PC-9 (cell line): ENCODE measurements at regions not wholly inside any gene's neighbourhood (a gene's known extent, or its start where the extent isn't known, plus 50 kb on each side); places are given as distances from the start of the nearest gene placed in this dataset.
"Not testable (repeated sequence)": the region's sequence is repeated elsewhere in the genome, so short reads cannot be mapped to it uniquely, and the experiment has no call there.

Source experiments
- BruUV-seq: library from RNA; stranded (reverse); fragments of 400-500 nt; replicated peaks from 2 replicates; lab custom pipeline; 2021; lab: Mats Ljungman, UMichigan
- CTCF ChIA-PET: fragments of 300-600 bp; sonication (Branson Sonifier 250); formaldehyde crosslinking; loops from one replicate; lab custom pipeline; 2022; ENCODE audit warnings: antibody characterized with exemption; lab: Charles Lee
- POLR2A ChIA-PET: fragments of 300-600 bp; sonication (Branson Sonifier 250); formaldehyde crosslinking; loops from one replicate; lab custom pipeline; 2022; ENCODE audit warnings: antibody characterized with exemption; ENCODE audit not compliant: unreplicated experiment; lab: Charles Lee
- DNase-seq, 2 experiments: peaks; one replicate each; pipeline versions ENCODE4 v3.0.0 to v3.0.0-alpha.2; 2015 to 2022; ENCODE audit warnings: mixed read lengths in 1 of 2
- H2AFZ ChIP-seq: fragments of 200-600 bp; sonication (generic); 2 replicates; pipeline ENCODE4 v1.8.1; 2017; ENCODE audit warnings: antibody characterized with exemption
- H3F3A ChIP-seq: fragments of 200-600 bp; sonication (generic); 2 replicates; pipeline ENCODE4 v1.8.1; 2017; ENCODE audit warnings: antibody characterized with exemption, mild to moderate bottlenecking, low read depth; ENCODE audit not compliant: insufficient read depth
- H3K27ac ChIP-seq: fragments of 200-600 bp; sonication (generic); 2 replicates; pipeline ENCODE4 v1.6.1; 2016; ENCODE audit warnings: mixed run types
- H3K27me3 ChIP-seq: fragments of 200-600 bp; sonication (generic); 2 replicates; pipeline ENCODE4 v1.6.1; 2016; ENCODE audit warnings: low read depth, mixed run types; ENCODE audit not compliant: insufficient read depth
- H3K36me3 ChIP-seq: fragments of 200-600 bp; sonication (generic); 2 replicates; pipeline ENCODE4 v1.6.1; 2016; ENCODE audit warnings: low read depth, mixed run types
- H3K4me1 ChIP-seq: fragments of 200-600 bp; sonication (generic); replicated peaks from 2 replicates; pipeline ENCODE4 v1.6.1; 2016; ENCODE audit warnings: mixed run types; ENCODE audit not compliant: insufficient read depth
- H3K4me2 ChIP-seq: fragments of 200-600 bp; sonication (generic); 2 replicates; pipeline ENCODE4 v1.6.1; 2017; ENCODE audit warnings: mixed run types
- H3K4me3 ChIP-seq: fragments of 200-600 bp; sonication (generic); 2 replicates; pipeline ENCODE4 v1.6.1; 2016; ENCODE audit warnings: mixed run types
- H3K79me2 ChIP-seq: fragments of 200-600 bp; sonication (generic); 2 replicates; pipeline ENCODE4 v1.6.1; 2017; ENCODE audit warnings: low read depth, mixed run types
- H3K9me2 ChIP-seq: fragments of 200-600 bp; sonication (generic); 2 replicates; pipeline ENCODE4 v1.8.1; 2017; ENCODE audit warnings: mild to moderate bottlenecking; ENCODE audit not compliant: insufficient read depth
- H3K9me3 ChIP-seq: fragments of 200-600 bp; sonication (generic); 2 replicates; pipeline ENCODE4 v1.8.1; 2016; ENCODE audit warnings: low read depth; ENCODE audit not compliant: insufficient read depth
- H4K20me1 ChIP-seq: fragments of 200-600 bp; sonication (generic); 2 replicates; pipeline ENCODE4 v1.8.1; 2017; ENCODE audit not compliant: insufficient read depth
- EZH2 ChIP-seq: fragments of 200-600 bp; sonication (generic); IDR thresholded peaks from 2 replicates; pipeline ENCODE4 v1.8.0; 2017; ENCODE audit warnings: antibody characterized with exemption, low read depth
- intact Hi-C: fragments of 100-400 bp; cut with micrococcal nuclease; formaldehyde crosslinking; loops from one replicate; pipeline ENCODE4 v1.10.0; 2022; ENCODE audit not compliant: unreplicated experiment
- TF ChIP-seq, protein P1 (sequence below): fragments of 200-600 bp; sonication (generic); conservative IDR thresholded peaks from 2 replicates; pipeline ENCODE4 v1.6.1; 2017; ENCODE audit warnings: mixed run types, antibody characterized with exemption, mild to moderate bottlenecking, moderate library complexity

DNA sequence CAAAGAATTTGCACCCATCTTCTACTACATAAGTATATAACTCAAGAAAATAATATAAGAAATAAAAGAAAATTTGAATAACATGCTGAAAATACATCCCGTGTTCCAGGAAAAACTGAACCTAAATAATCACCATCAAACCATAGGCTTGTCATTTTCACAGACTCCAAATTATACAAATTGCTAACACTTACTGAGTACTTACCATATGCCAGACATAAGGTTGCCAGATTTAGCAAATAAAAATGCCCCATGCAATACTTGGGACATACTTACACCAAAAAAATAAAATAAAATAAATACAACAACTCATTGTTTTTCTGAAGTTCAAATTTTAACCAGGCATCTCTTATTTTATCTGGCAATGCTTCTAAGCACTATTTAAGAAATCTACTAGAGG is 760.4 kb upstream of the SEMA6D start:
- no peaks in the 10 kb centered on the region for H3K79me2 ChIP-seq
- ChIA-PET CTCF (no interaction called here), POLR2A (no interaction called here)
- H3K9me2 ChIP-seq = no peaks in the 10 kb centered on the region
- TF ChIP-seq EZH2 = no peak
- TF ChIP-seq, protein P1, sequence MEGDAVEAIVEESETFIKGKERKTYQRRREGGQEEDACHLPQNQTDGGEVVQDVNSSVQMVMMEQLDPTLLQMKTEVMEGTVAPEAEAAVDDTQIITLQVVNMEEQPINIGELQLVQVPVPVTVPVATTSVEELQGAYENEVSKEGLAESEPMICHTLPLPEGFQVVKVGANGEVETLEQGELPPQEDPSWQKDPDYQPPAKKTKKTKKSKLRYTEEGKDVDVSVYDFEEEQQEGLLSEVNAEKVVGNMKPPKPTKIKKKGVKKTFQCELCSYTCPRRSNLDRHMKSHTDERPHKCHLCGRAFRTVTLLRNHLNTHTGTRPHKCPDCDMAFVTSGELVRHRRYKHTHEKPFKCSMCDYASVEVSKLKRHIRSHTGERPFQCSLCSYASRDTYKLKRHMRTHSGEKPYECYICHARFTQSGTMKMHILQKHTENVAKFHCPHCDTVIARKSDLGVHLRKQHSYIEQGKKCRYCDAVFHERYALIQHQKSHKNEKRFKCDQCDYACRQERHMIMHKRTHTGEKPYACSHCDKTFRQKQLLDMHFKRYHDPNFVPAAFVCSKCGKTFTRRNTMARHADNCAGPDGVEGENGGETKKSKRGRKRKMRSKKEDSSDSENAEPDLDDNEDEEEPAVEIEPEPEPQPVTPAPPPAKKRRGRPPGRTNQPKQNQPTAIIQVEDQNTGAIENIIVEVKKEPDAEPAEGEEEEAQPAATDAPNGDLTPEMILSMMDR = no peak
- no peak overlapping the region for H2AFZ ChIP-seq
- no peaks in the 10 kb centered on the region for H4K20me1 ChIP-seq
- no peak for DNase-seq
- no peaks in the 10 kb centered on the region for H3K4me1 ChIP-seq
- intact Hi-C loops = no loop called here
- no peak overlapping the region for H3K27ac ChIP-seq
- H3K4me2 ChIP-seq = no peak overlapping the region
- no peaks in the 10 kb centered on the region for H3K36me3 ChIP-seq
- no peaks in the 10 kb centered on the region for H3K9me3 ChIP-seq
- no peaks in the 10 kb centered on the region for H3K27me3 ChIP-seq
- H3F3A ChIP-seq = no peaks in the 10 kb centered on the region
- no peak overlapping the region for H3K4me3 ChIP-seq
- BruUV-seq = no TSS peak

DNA sequence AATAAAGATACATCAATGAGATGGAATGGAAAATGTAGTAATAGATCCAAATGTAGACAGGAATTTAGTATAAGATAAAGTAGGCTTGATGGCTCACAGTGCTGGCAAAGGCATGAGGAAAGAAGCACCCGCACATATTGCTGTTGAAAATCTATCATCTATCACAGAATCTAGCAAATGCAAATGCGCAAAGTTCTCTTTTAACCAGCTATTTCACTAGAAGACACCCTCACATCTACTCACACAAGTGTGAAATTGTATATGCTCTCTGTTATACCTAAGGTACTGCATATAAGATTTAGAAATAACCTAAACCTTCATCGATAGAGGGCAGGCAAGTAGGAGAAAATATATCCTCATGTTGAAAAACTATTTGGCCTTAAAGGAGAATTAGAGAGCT is 756.7 kb upstream of the SEMA6D start:
- H3K79me2 ChIP-seq = no peaks in the 10 kb centered on the region
- intact Hi-C loops = no loop called here
- TF ChIP-seq EZH2 = no peak
- TF ChIP-seq, protein P1 = no peak
- H3K27me3 ChIP-seq = no peaks in the 10 kb centered on the region
- no peak overlapping the region for H3K4me2 ChIP-seq
- H3K9me3 ChIP-seq = no peaks in the 10 kb centered on the region
- no peaks in the 10 kb centered on the region for H3K4me1 ChIP-seq
- H3K4me3 ChIP-seq = no peak overlapping the region
- DNase-seq = no peak
- no TSS peak for BruUV-seq
- H4K20me1 ChIP-seq = no peaks in the 10 kb centered on the region
- H3K9me2 ChIP-seq = no peaks in the 10 kb centered on the region
- no peak overlapping the region for H3K27ac ChIP-seq
- no peaks in the 10 kb centered on the region for H3K36me3 ChIP-seq
- H3F3A ChIP-seq = no peaks in the 10 kb centered on the region
- CTCF ChIA-PET = interaction anchor here (0.5 kb wide), 1 partner anchor 1896 kb away, joined by 16 read pairs; no protein-coding TSS in a partner anchor
- POLR2A ChIA-PET = no interaction called here
- no peak overlapping the region for H2AFZ ChIP-seq

DNA sequence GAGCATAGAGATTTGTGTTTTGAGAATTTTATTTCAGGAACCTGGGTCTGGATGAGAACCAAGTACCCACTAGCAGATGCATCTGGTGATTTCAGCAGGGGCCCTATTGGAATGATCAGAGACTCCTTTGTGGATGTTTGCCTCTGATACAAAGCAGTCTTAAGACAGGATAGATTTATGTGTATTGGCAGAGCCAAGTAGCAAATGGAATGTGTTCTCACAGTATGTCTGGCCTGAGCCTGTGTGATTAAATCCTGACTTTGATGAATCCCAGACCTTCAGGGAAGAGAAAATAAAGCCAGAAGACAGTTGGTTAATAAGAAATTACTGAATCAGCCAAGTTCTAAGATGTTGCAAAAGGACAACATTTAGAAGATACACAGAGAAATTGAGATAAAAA is 755.5 kb upstream of the SEMA6D start:
- H3K4me2 ChIP-seq = no peak overlapping the region
- no peaks in the 10 kb centered on the region for H3F3A ChIP-seq
- H3K9me2 ChIP-seq = no peaks in the 10 kb centered on the region
- H3K4me3 ChIP-seq = no peak overlapping the region
- no peak overlapping the region for H3K27ac ChIP-seq
- ChIA-PET CTCF (no interaction called here), POLR2A (no interaction called here)
- no peaks in the 10 kb centered on the region for H3K79me2 ChIP-seq
- no peaks in the 10 kb centered on the region for H3K9me3 ChIP-seq
- TF ChIP-seq EZH2 = no peak
- TF ChIP-seq, protein P1 = no peak
- intact Hi-C loops = no loop called here
- H3K4me1 ChIP-seq = no peaks in the 10 kb centered on the region
- BruUV-seq = no TSS peak
- H3K36me3 ChIP-seq = no peaks in the 10 kb centered on the region
- no peaks in the 10 kb centered on the region for H3K27me3 ChIP-seq
- no peaks in the 10 kb centered on the region for H4K20me1 ChIP-seq
- DNase-seq = no peak
- no peak overlapping the region for H2AFZ ChIP-seq

DNA sequence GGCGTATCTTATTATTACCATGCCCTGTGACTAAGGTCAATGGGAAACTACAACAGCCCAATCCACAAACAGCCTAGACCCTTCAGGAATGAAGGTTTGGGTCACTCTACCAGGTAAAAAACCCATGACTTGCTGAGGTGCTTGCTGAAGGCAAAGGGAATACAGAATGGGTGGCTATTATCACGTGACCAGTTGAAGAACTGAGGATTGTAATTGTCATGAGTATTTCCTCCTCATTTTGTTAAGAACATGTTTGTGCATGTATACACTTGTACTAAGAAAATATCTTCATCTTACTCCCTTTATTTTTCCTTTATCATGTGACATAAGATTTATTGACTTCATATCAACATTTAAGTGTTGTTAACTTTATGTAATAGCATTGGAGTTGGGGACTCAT is 729.2 kb upstream of the SEMA6D start:
- H3K4me3 ChIP-seq, H3K9me3 ChIP-seq, DNase-seq, H4K20me1 ChIP-seq, H3K27me3 ChIP-seq, H3K36me3 ChIP-seq, CTCF ChIA-PET, BruUV-seq, POLR2A ChIA-PET, H3K79me2 ChIP-seq, H3K27ac ChIP-seq, H3K4me2 ChIP-seq, H2AFZ ChIP-seq, intact Hi-C loops, H3K9me2 ChIP-seq, H3K4me1 ChIP-seq, H3F3A ChIP-seq: not testable (repeated sequence)
